Endodermal cell (in vitro differentiated cells): ENCODE measurements at regions not wholly inside any gene's neighbourhood (a gene's known extent, or its start where the extent isn't known, plus 50 kb on each side); places are given as distances from the start of the nearest gene placed in this dataset.
"Not testable (repeated sequence)": the region's sequence is repeated elsewhere in the genome, so short reads cannot be mapped to it uniquely, and the experiment has no call there.

Experiments used
- DNase-seq: peaks from one replicate; pipeline ENCODE4 v3.0.0-alpha.2; 2017
- H3K27ac ChIP-seq: 2 replicates; pipeline ENCODE4 v1.5.1; 2013; ENCODE audit warnings: mild to moderate bottlenecking, low read depth, low read length, moderate library complexity
- H3K27me3 ChIP-seq: 2 replicates; pipeline ENCODE4 v1.6.1; 2013; ENCODE audit warnings: mild to moderate bottlenecking, low read length, moderate library complexity; ENCODE audit not compliant: insufficient read depth, control insufficient read depth, poor library complexity, severe bottlenecking
- H3K36me3 ChIP-seq: 2 replicates; pipeline ENCODE4 v1.7.0; 2013; ENCODE audit warnings: mild to moderate bottlenecking, low read length, moderate library complexity; ENCODE audit not compliant: control insufficient read depth, insufficient read depth
- H3K4me1 ChIP-seq: one replicate; pipeline ENCODE4 v1.7.0; 2013; ENCODE audit warnings: low read length; ENCODE audit not compliant: control insufficient read depth, insufficient read depth
- H3K4me3 ChIP-seq: 2 replicates; pipeline ENCODE4 v1.5.1; 2013; ENCODE audit warnings: mild to moderate bottlenecking, low read length, moderate library complexity
- H3K9ac ChIP-seq: 2 replicates; pipeline ENCODE4 v1.6.1; 2013; ENCODE audit warnings: mild to moderate bottlenecking, low read length, moderate library complexity; ENCODE audit not compliant: poor library complexity, severe bottlenecking; ENCODE audit errors: extremely low read depth
- H3K9me3 ChIP-seq: 2 replicates; pipeline ENCODE4 v1.6.1; 2013; ENCODE audit warnings: mild to moderate bottlenecking, low read length, moderate library complexity; ENCODE audit not compliant: control insufficient read depth
- H3K27ac Mint-ChIP-seq: 2 replicates; pipeline ENCODE4 v1.8.0; 2020; ENCODE audit warnings: mixed read lengths
- H3K27me3 Mint-ChIP-seq: 2 replicates; pipeline ENCODE4 v1.8.0; 2021; ENCODE audit warnings: mild to moderate bottlenecking, mixed read lengths; ENCODE audit not compliant: insufficient read depth
- H3K36me3 Mint-ChIP-seq: 2 replicates; pipeline ENCODE4 v1.8.0; 2020; ENCODE audit warnings: low read depth, mixed read lengths
- H3K4me1 Mint-ChIP-seq: 2 replicates; pipeline ENCODE4 v1.8.0; 2020; ENCODE audit warnings: mixed read lengths
- H3K4me3 Mint-ChIP-seq: 2 replicates; pipeline ENCODE4 v1.8.0; 2020; ENCODE audit warnings: mild to moderate bottlenecking, moderate library complexity, mixed read lengths
- H3K9me3 Mint-ChIP-seq: 2 replicates; pipeline ENCODE4 v1.8.0; 2020; ENCODE audit warnings: mild to moderate bottlenecking, mixed read lengths
- WGBS, 2 experiments: methylation state at CpG; one replicate each; pipeline versions ENCODE4 v1.1.5 to v1.1.7; 2013; ENCODE audit warnings: missing lambda C conversion rate in 2 of 2, mixed read lengths in 1 of 2; ENCODE audit not compliant: insufficient coverage in 1 of 2, insufficient read length in 1 of 2; 5-methylcytosine and 5-hydroxymethylcytosine counted together
- TF ChIP-seq, protein P1 (sequence below): fragments of 200-600 bp; sonication (generic); conservative IDR thresholded peaks from 2 replicates; pipeline ENCODE4 v1.5.0; 2021; ENCODE audit warnings: antibody characterized with exemption, mild to moderate bottlenecking

- no peak for DNase-seq
- TF ChIP-seq, protein P1, sequence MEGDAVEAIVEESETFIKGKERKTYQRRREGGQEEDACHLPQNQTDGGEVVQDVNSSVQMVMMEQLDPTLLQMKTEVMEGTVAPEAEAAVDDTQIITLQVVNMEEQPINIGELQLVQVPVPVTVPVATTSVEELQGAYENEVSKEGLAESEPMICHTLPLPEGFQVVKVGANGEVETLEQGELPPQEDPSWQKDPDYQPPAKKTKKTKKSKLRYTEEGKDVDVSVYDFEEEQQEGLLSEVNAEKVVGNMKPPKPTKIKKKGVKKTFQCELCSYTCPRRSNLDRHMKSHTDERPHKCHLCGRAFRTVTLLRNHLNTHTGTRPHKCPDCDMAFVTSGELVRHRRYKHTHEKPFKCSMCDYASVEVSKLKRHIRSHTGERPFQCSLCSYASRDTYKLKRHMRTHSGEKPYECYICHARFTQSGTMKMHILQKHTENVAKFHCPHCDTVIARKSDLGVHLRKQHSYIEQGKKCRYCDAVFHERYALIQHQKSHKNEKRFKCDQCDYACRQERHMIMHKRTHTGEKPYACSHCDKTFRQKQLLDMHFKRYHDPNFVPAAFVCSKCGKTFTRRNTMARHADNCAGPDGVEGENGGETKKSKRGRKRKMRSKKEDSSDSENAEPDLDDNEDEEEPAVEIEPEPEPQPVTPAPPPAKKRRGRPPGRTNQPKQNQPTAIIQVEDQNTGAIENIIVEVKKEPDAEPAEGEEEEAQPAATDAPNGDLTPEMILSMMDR, result no peak
- H3K4me3 ChIP-seq, result no peak overlapping the region
- Mint-ChIP-seq H3K4me3 (no peak overlapping the region), H3K27me3 (no peaks in the 10 kb centered on the region), H3K36me3 (peaks cover 6% of the 10 kb centered on the region), H3K9me3 (peaks cover 17% of the 10 kb centered on the region), H3K27ac (no peak overlapping the region), H3K4me1 (peaks cover 35% of the 10 kb centered on the region)
- no peak overlapping the region for H3K27ac ChIP-seq
- no peaks in the 10 kb centered on the region for H3K27me3 ChIP-seq
- H3K4me1 ChIP-seq, result peaks cover 5% of the 10 kb centered on the region
- peaks cover 21% of the 10 kb centered on the region for H3K9me3 ChIP-seq
- H3K9ac ChIP-seq, result no peak overlapping the region
- no peaks in the 10 kb centered on the region for H3K36me3 ChIP-seq
These were observed 65.9 kb downstream of the RPL22L1 start for GRCh38 chr3:170804078-170804477.

DNA sequence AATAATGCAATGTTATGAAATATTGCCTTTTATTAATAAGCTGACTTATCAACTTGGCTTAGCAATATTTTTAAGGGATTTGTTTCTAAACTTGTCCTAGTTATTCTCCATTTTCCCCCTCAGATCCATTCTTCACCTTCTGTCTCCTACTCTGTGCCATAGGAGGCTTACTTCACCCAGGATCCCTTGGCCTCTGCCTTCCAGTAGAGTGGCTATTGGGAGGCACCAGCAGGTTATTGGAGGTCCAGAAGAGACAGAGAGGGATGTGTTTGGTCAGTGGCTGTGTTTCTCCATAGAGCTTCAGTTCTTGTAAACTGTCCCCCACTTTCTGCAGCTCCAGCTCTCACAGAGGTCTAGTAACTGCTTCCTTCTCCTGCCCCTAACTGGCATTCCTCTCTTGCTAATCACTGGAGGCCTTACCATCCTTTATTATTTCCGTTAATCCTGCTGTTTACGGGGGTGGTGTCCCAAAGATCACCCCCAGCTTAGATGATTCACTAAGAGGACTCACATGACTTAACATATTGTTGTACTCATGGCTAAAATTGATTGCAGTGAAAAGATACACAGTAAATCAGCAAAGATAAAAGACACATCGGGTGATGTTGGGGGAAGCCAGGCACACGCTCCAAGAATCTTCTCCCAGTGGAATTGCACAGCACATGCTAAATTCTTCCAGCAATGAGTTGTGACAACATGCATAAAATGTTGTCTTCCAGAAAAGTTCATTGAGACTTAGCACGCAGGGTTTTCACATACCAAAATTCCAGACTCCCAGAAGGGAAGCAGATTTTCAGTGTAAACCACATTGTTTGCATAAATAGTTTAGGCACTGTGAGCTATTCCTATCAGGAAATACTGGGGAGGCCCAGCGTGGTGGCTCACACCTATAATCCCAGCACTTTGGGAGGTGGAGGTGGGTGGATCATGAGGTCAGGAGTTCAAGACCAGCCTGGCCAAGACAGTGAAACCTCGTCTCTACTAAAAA is 67.5 kb downstream of the RPL22L1 start:
- WGBS, 2 experiments, result 84 to 91% methylated on average over 4 to 7 of the region's 7 CpGs
- H3K27ac ChIP-seq, result no peak overlapping the region

GRCh38 chr3:170801597-170801996 is 68.4 kb downstream of the RPL22L1 start:
- WGBS, 2 experiments, result 93 to 100% methylated on average over 3 of the region's 3 CpGs
- H3K4me3 Mint-ChIP-seq, result no peak overlapping the region
- H3K4me1 Mint-ChIP-seq, result peaks cover 35% of the 10 kb centered on the region
- peaks cover 24% of the 10 kb centered on the region for H3K9me3 ChIP-seq
- H3K27ac Mint-ChIP-seq, result no peak overlapping the region
- H3K9ac ChIP-seq, result no peak overlapping the region
- H3K9me3 Mint-ChIP-seq, result peaks cover 24% of the 10 kb centered on the region
- H3K36me3 Mint-ChIP-seq, result peaks cover 11% of the 10 kb centered on the region
- DNase-seq, result no peak
- no peak overlapping the region for H3K4me3 ChIP-seq
- H3K36me3 ChIP-seq, result no peaks in the 10 kb centered on the region
- H3K27ac ChIP-seq, result no peak overlapping the region
- H3K4me1 ChIP-seq, result peaks cover 5% of the 10 kb centered on the region
- no peaks in the 10 kb centered on the region for H3K27me3 ChIP-seq
- H3K27me3 Mint-ChIP-seq, result no peaks in the 10 kb centered on the region
- TF ChIP-seq, protein P1, result no peak

More for the DNA sequence above, 67.5 kb downstream of the RPL22L1 start:
- peak; percentile 62 for DNase-seq
- no peaks in the 10 kb centered on the region for H3K36me3 ChIP-seq
- no peak overlapping the region for H3K4me3 ChIP-seq
- no peak overlapping the region for H3K9ac ChIP-seq
- H3K4me1 ChIP-seq, result peaks cover 5% of the 10 kb centered on the region
- H3K27me3 Mint-ChIP-seq, result no peaks in the 10 kb centered on the region
- no peaks in the 10 kb centered on the region for H3K27me3 ChIP-seq
- peaks cover 9% of the 10 kb centered on the region for H3K36me3 Mint-ChIP-seq
- peaks cover 20% of the 10 kb centered on the region for H3K9me3 Mint-ChIP-seq
- H3K9me3 ChIP-seq, result peaks cover 26% of the 10 kb centered on the region
- TF ChIP-seq, protein P1, result no peak
- peak overlapping the region; percentile 22 for H3K27ac Mint-ChIP-seq
- no peak overlapping the region for H3K4me3 Mint-ChIP-seq
- peaks cover 35% of the 10 kb centered on the region for H3K4me1 Mint-ChIP-seq

DNA sequence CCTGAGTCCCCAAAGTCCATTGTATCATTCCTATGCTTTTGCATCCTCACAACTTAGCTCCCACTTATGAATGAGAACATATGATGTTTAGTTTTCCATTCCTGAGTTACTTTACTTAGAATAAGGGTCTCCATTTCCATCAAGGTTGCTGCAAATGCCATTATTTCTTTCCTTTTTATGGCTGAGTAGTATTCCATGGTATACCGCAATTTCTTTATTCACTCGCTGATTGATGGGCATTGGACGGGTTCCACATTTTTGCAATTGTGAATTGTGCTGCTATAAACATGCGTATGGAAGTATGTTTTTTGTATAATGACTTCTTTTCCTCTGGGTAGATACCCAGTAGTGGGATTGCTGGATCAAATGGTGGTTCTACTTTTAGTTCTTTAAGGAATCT is 69.7 kb downstream of the RPL22L1 start:
- H3K27ac Mint-ChIP-seq, DNase-seq, H3K27me3 ChIP-seq, H3K9ac ChIP-seq, H3K27ac ChIP-seq, H3K4me3 ChIP-seq, H3K36me3 ChIP-seq, H3K4me3 Mint-ChIP-seq, H3K27me3 Mint-ChIP-seq, H3K4me1 ChIP-seq: not testable (repeated sequence)
- WGBS, 2 experiments, result 83 to 84% methylated on average over 4 of the region's 4 CpGs
- H3K4me1 Mint-ChIP-seq, result peaks cover 35% of the 10 kb centered on the region
- peaks cover 27% of the 10 kb centered on the region for H3K9me3 Mint-ChIP-seq
- peaks cover 26% of the 10 kb centered on the region for H3K9me3 ChIP-seq
- H3K36me3 Mint-ChIP-seq, result peaks cover 11% of the 10 kb centered on the region
